ENCODE measurements at regions not wholly inside any gene's neighbourhood (a gene's known extent, or its start where the extent isn't known, plus 50 kb on each side); places are given as distances from the start of the nearest gene placed in this dataset.

DNA sequence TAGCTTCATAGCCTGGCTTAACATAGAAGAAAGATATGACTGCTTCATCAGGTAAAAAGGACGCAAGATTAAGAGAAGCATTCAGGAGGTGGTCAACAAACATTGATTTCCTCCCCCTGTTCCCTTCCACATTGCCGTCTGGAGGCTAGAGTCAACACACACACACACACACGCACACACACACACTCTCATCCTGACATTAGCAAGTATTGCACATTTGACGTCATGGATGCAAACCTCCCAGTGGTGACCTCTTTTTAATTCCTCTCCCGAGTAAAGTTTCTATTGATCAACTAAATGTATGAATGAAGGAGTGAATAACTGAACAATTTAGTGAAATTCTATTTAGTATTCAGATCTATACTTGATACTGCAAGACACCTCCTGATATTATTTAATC is 332.8 kb downstream of the ELAVL2 start:
- H3K27me3 ChIP-seq, result no peaks in the 10 kb centered on the region
- no peak for DNase-seq
- peaks cover 0 to 4% (median 0%) of the 10 kb centered on the region in 4 donors for H3K9me3 ChIP-seq
- H3K36me3 ChIP-seq, result no peaks in the 10 kb centered on the region
- no peaks in the 10 kb centered on the region for H3K4me1 ChIP-seq
- intact Hi-C loops (cut with DNase I; ENCODE audit: low total_unique reads), result no loop called here
- WGBS, 5 donors, result 39 to 56% (median 51%) methylated on average over 5 of the region's 5 CpGs
- no peak overlapping the region for H3K27ac ChIP-seq
- H3K4me3 ChIP-seq, result no peak overlapping the region
- TF ChIP-seq POLR2A (IDR thresholded peaks at IDR 0.05) (no peak), EP300 (IDR thresholded peaks at IDR 0.05) (no peak), POLR2AphosphoS5 (IDR thresholded peaks at IDR 0.05) (no peak)
- TF ChIP-seq, protein P1, sequence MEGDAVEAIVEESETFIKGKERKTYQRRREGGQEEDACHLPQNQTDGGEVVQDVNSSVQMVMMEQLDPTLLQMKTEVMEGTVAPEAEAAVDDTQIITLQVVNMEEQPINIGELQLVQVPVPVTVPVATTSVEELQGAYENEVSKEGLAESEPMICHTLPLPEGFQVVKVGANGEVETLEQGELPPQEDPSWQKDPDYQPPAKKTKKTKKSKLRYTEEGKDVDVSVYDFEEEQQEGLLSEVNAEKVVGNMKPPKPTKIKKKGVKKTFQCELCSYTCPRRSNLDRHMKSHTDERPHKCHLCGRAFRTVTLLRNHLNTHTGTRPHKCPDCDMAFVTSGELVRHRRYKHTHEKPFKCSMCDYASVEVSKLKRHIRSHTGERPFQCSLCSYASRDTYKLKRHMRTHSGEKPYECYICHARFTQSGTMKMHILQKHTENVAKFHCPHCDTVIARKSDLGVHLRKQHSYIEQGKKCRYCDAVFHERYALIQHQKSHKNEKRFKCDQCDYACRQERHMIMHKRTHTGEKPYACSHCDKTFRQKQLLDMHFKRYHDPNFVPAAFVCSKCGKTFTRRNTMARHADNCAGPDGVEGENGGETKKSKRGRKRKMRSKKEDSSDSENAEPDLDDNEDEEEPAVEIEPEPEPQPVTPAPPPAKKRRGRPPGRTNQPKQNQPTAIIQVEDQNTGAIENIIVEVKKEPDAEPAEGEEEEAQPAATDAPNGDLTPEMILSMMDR (IDR thresholded peaks at IDR 0.05), result no peak

DNA sequence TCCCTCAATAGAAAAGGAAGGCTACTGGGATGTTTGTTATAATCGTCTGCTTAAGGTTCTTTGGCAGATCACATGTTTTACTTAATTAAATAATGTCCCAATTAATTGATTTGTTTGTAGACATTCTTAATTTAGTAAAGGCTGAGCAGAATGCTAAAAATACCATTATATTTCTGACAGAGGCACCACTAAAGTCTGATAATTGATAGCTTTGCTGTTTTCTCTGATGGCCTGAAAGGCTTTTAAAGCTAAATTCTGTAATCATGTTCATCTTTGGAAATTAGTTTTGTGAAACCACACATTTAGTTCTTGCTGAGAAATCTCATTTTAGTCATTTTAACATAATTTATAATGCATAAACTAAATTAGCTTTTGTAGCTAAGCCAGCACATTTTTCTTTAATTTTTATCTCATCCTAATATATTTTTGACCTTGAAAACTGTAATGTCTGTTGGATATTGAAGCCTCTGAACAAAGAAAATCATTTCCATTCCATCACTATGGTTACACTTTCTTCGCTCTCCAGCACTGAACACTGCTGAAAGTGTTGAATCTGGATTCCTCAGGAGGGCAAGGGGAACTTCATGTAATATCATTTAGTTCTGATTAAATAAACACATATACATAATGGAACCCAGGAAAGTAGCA is 329.4 kb downstream of the ELAVL2 start:
- TF ChIP-seq POLR2A (IDR thresholded peaks at IDR 0.05) (no peak), EP300 (IDR thresholded peaks at IDR 0.05) (no peak), POLR2AphosphoS5 (IDR thresholded peaks at IDR 0.05) (no peak)
- TF ChIP-seq, protein P1 (IDR thresholded peaks at IDR 0.05), result no peak

DNA sequence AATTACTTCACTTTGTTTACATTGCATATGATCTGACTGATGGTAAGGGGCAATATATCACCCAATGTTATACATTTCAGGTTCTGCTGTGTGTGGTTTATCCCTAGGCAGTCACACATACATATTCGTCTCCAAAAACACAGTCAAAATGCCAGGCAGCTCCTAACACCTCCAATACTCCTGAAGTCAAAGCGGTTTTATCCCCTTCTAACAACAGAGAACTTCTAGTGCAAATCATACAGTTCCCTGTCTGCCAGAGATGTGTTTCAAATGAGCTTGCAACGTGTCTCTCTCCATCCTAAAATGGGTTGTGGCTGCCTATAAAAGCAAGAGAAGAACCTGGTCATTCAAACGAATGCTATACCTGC is 328.9 kb downstream of the ELAVL2 start:
- 53 to 64% (median 58%) methylated on average over 4 of the region's 4 CpGs for WGBS, 5 donors
- H3K4me1 ChIP-seq, result no peaks in the 10 kb centered on the region
- H3K27me3 ChIP-seq, result no peaks in the 10 kb centered on the region
- no peak overlapping the region for H3K27ac ChIP-seq
- H3K36me3 ChIP-seq, result no peaks in the 10 kb centered on the region
- DNase-seq, result no peak
- no peak overlapping the region for H3K4me3 ChIP-seq
- H3K9me3 ChIP-seq, result peaks cover 0 to 8% (median 0%) of the 10 kb centered on the region in 4 donors
- TF ChIP-seq, protein P1 (IDR thresholded peaks at IDR 0.05), result no peak
- no peak for TF ChIP-seq POLR2A (IDR thresholded peaks at IDR 0.05)
- no peak for TF ChIP-seq POLR2AphosphoS5 (IDR thresholded peaks at IDR 0.05)
- no peak for TF ChIP-seq EP300 (IDR thresholded peaks at IDR 0.05)
- intact Hi-C loops (cut with DNase I; ENCODE audit: low total_unique reads), result no loop called here

More for the DNA sequence above, 329.4 kb downstream of the ELAVL2 start:
- no peaks in the 10 kb centered on the region for H3K36me3 ChIP-seq
- no peaks in the 10 kb centered on the region for H3K27me3 ChIP-seq
- H3K4me3 ChIP-seq, result no peak overlapping the region
- no peak for DNase-seq
- 54 to 67% (median 61%) methylated on average over 2 of the region's 2 CpGs for WGBS, 5 donors
- H3K4me1 ChIP-seq, result no peaks in the 10 kb centered on the region
- H3K27ac ChIP-seq, result no peak overlapping the region
- peaks cover 0 to 8% (median 0%) of the 10 kb centered on the region in 4 donors for H3K9me3 ChIP-seq
- intact Hi-C loops (cut with DNase I; ENCODE audit: low total_unique reads), result no loop called here

DNA sequence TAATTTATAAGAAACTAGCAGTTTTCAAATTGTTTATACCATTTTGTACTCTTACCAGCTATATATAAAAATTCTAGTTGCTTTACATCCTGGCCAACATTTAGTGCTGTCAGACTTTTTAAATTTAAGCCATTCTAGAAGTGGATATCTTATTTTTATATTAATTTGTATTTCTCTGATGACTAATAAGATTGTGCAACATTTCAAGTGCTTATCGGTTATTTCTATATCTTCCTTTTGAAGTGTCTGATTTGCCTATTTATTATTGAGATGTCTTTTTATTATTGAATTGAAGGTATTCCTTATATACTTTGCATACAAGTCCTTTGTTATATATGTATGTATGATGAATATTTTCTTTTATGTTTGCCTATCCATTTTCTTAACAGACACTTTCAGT is 324.0 kb downstream of the ELAVL2 start:
- H3K9me3 ChIP-seq, result peaks cover 0 to 10% (median under 1%) of the 10 kb centered on the region in 4 donors
- no peak overlapping the region for H3K4me3 ChIP-seq
- intact Hi-C loops (cut with DNase I; ENCODE audit: low total_unique reads), result no loop called here
- H3K27ac ChIP-seq, result no peak overlapping the region
- DNase-seq, result no peak
- no peaks in the 10 kb centered on the region for H3K4me1 ChIP-seq
- H3K27me3 ChIP-seq, result no peaks in the 10 kb centered on the region
- TF ChIP-seq POLR2A (IDR thresholded peaks at IDR 0.05) (no peak), EP300 (IDR thresholded peaks at IDR 0.05) (no peak), POLR2AphosphoS5 (IDR thresholded peaks at IDR 0.05) (no peak)
- TF ChIP-seq, protein P1 (IDR thresholded peaks at IDR 0.05), result no peak
- 83 to 99% (median 94%) methylated on average over 1 of the region's 1 CpG for WGBS, 5 donors
- no peaks in the 10 kb centered on the region for H3K36me3 ChIP-seq
